OCI-LY7 (cell line): ENCODE measurements at regions not wholly inside any gene's neighbourhood (a gene's known extent, or its start where the extent isn't known, plus 50 kb on each side); places are given as distances from the start of the nearest gene placed in this dataset.

Experiments used
- BruUV-seq: library from RNA; stranded (reverse); fragments of 400-500 nt; replicated peaks from 2 replicates; lab custom pipeline; 2021; lab: Mats Ljungman, UMichigan
- CTCF ChIA-PET: fragments of 300-600 bp; sonication (Branson Sonifier 250); formaldehyde crosslinking; loops from one replicate; lab custom pipeline; 2022; ENCODE audit warnings: antibody characterized with exemption; ENCODE audit not compliant: unreplicated experiment; lab: Charles Lee
- POLR2A ChIA-PET: fragments of 300-600 bp; sonication (Branson Sonifier 250); formaldehyde crosslinking; loops from one replicate; lab custom pipeline; 2022; ENCODE audit warnings: antibody characterized with exemption; lab: Charles Lee
- DNase-seq: peaks from one replicate; pipeline ENCODE4 v3.0.0-alpha.2; 2015; ENCODE audit warnings: low spot score
- H2AFZ ChIP-seq: fragments of 200-600 bp; sonication (generic), shearing (Covaris generic); 2 replicates; pipeline ENCODE4 v1.6.1; 2014; ENCODE audit warnings: mild to moderate bottlenecking, antibody characterized with exemption, low read length, moderate library complexity
- H3K27ac ChIP-seq: fragments of 200-600 bp; sonication (generic); 2 replicates; pipeline ENCODE4 v1.5.1; 2014; ENCODE audit warnings: mixed run types, low read depth, mild to moderate bottlenecking, moderate library complexity, low read length, inconsistent platforms; ENCODE audit not compliant: poor library complexity, severe bottlenecking
- H3K36me3 ChIP-seq: fragments of 200-600 bp; sonication (generic); 2 replicates; pipeline ENCODE4 v1.6.1; 2014; ENCODE audit warnings: mild to moderate bottlenecking, antibody characterized with exemption, low read length, moderate library complexity, mixed read lengths; ENCODE audit not compliant: insufficient read depth
- H3K4me1 ChIP-seq: fragments of 200-600 bp; sonication (generic); 2 replicates; pipeline ENCODE4 v1.5.1; 2014; ENCODE audit warnings: mild to moderate bottlenecking, low read length; ENCODE audit not compliant: insufficient read depth, poor library complexity, severe bottlenecking
- H3K4me2 ChIP-seq: fragments of 200-600 bp; sonication (generic); 2 replicates; pipeline ENCODE4 v1.6.1; 2014; ENCODE audit warnings: mild to moderate bottlenecking, low read length
- H3K4me3 ChIP-seq: fragments of 200-600 bp; sonication (generic); 2 replicates; pipeline ENCODE4 v1.5.1; 2014; ENCODE audit warnings: mild to moderate bottlenecking, low read depth, low read length; ENCODE audit not compliant: poor library complexity, severe bottlenecking
- H3K79me2 ChIP-seq: fragments of 200-600 bp; sonication (generic); 2 replicates; pipeline ENCODE4 v1.6.1; 2016; ENCODE audit warnings: low read depth, mild to moderate bottlenecking, low read length, moderate library complexity, mixed read lengths; ENCODE audit not compliant: insufficient read depth
- H3K9me2 ChIP-seq: fragments of 200-600 bp; sonication (generic); 2 replicates; pipeline ENCODE4 v1.6.1; 2016; ENCODE audit warnings: mild to moderate bottlenecking, low read length, mixed read lengths; ENCODE audit not compliant: insufficient read depth
- H3K9me3 ChIP-seq: fragments of 200-600 bp; sonication (generic); 2 replicates; pipeline ENCODE4 v1.6.1; 2014; ENCODE audit warnings: mild to moderate bottlenecking, mixed run types, low read length, mixed read lengths
- H4K20me1 ChIP-seq: fragments of 200-600 bp; sonication (generic); 2 replicates; pipeline ENCODE4 v1.6.1; 2014; ENCODE audit warnings: mild to moderate bottlenecking, antibody characterized with exemption, low read length, moderate library complexity, mixed read lengths; ENCODE audit not compliant: insufficient read depth
- EZH2phosphoT487 ChIP-seq: fragments of 200-600 bp; sonication (generic); IDR thresholded peaks from 2 replicates; pipeline ENCODE4 v1.6.1; 2018; ENCODE audit warnings: low read depth, borderline replicate concordance, mild to moderate bottlenecking, mixed run types, antibody characterized with exemption, low read length, moderate library complexity, mixed read lengths
- intact Hi-C: fragments of 100-400 bp; cut with micrococcal nuclease; formaldehyde crosslinking; loops from one replicate; pipeline ENCODE4 v1.10.0; 2022; ENCODE audit not compliant: unreplicated experiment
- TF ChIP-seq, protein P1 (sequence below): fragments of 200-600 bp; sonication (generic); conservative IDR thresholded peaks from 2 replicates; pipeline ENCODE4 v1.5.1; 2014; ENCODE audit warnings: mild to moderate bottlenecking, antibody characterized with exemption, low read length, moderate library complexity, mixed read lengths

DNA sequence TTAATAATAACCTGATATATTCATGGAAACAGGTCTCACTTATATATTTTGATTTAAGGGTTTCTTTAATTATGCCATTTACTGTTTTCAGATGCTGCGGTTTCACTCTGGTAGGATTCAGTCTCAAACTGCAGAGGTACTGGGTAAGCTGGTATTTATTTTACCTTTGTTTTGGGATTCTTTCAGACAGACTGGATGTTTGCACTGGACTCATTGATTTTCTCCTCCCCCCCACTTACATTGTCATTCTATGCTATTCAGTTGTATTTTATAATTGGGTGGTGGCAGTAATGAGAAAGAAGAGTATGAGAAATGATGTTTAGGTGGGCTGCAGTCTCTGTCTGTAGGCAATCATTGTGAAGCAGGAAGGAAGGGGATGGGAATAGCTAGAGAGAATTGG is 155.6 kb downstream of the AQP4 start:
- TF ChIP-seq, protein P1, sequence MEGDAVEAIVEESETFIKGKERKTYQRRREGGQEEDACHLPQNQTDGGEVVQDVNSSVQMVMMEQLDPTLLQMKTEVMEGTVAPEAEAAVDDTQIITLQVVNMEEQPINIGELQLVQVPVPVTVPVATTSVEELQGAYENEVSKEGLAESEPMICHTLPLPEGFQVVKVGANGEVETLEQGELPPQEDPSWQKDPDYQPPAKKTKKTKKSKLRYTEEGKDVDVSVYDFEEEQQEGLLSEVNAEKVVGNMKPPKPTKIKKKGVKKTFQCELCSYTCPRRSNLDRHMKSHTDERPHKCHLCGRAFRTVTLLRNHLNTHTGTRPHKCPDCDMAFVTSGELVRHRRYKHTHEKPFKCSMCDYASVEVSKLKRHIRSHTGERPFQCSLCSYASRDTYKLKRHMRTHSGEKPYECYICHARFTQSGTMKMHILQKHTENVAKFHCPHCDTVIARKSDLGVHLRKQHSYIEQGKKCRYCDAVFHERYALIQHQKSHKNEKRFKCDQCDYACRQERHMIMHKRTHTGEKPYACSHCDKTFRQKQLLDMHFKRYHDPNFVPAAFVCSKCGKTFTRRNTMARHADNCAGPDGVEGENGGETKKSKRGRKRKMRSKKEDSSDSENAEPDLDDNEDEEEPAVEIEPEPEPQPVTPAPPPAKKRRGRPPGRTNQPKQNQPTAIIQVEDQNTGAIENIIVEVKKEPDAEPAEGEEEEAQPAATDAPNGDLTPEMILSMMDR, result no peak
- no peak for TF ChIP-seq EZH2phosphoT487
- no peaks in the 10 kb centered on the region for H3K9me3 ChIP-seq
- H3K27ac ChIP-seq, result no peak overlapping the region
- H3K79me2 ChIP-seq, result no peaks in the 10 kb centered on the region
- CTCF ChIA-PET, result no interaction called here
- H2AFZ ChIP-seq, result no peak overlapping the region
- no peaks in the 10 kb centered on the region for H3K4me1 ChIP-seq
- POLR2A ChIA-PET, result interaction anchor here (0.6 to 0.7 kb wide), 2 partner anchors 13 to 811 kb away, joined by 3 read pairs; no protein-coding TSS in a partner anchor
- intact Hi-C loops, result no loop called here
- H3K4me2 ChIP-seq, result no peak overlapping the region
- no peak overlapping the region for H3K4me3 ChIP-seq
- H3K9me2 ChIP-seq, result no peaks in the 10 kb centered on the region
- no peaks in the 10 kb centered on the region for H4K20me1 ChIP-seq
- no peaks in the 10 kb centered on the region for H3K36me3 ChIP-seq
- DNase-seq, result no peak
- no TSS peak for BruUV-seq

DNA sequence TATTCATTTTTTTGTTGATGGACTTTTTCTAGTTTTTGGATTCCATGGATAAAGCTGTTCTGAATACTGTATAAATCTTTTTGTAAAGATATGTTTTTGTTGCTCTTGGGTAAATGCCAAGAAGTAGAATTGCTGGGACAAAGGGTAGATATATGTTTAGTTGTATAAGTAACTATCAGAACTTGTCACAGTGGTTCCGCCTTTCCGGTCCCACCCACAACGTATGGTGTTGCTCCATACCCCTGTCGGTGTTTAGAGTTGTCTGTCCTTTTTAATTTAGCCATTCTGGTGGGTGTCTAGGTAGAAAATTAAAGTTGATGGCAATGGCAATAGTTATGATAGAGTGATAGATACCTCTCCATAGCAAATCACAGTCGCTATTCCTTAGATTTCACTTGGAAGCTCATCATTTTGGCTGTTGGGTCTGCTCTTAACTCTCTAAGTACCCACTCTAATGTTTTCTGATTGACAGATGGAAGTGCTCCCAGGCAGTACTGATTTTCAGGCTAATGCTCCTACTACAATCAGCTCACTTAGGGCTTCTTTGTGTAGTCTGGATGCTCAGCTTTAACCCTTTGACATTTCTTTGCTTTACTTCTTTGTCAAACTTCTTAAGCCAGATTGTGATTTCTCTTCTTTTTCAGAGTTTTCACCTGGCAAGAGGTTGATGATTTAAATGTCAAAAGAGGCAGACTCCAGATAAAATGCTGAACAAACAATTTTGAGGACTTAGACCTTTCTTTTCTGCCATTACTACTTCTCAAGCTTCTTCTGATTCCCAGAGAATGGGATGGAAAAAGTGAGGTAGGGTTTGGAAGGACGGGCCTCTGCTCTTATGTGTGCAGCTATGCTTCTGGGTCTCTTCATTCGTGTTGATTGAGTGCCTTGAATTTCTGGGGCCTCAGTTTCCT is 156.4 kb downstream of the AQP4 start:
- TF ChIP-seq EZH2phosphoT487, result no peak
- TF ChIP-seq, protein P1, result no peak
- BruUV-seq, result no TSS peak
- Histone ChIP-seq H3K79me2 (no peaks in the 10 kb centered on the region), H3K4me1 (no peaks in the 10 kb centered on the region), H4K20me1 (no peaks in the 10 kb centered on the region), H3K4me3 (no peak overlapping the region), H3K9me2 (no peaks in the 10 kb centered on the region), H3K27ac (no peak overlapping the region), H3K36me3 (no peaks in the 10 kb centered on the region), H3K4me2 (no peak overlapping the region), H2AFZ (no peak overlapping the region), H3K9me3 (no peaks in the 10 kb centered on the region)
- intact Hi-C loops, result no loop called here
- POLR2A ChIA-PET, result interaction anchor here (0.6 to 0.8 kb wide), 3 partner anchors 231 to 810 kb away, joined by 3 read pairs; no protein-coding TSS in a partner anchor
- CTCF ChIA-PET, result no interaction called here
- no peak for DNase-seq

DNA sequence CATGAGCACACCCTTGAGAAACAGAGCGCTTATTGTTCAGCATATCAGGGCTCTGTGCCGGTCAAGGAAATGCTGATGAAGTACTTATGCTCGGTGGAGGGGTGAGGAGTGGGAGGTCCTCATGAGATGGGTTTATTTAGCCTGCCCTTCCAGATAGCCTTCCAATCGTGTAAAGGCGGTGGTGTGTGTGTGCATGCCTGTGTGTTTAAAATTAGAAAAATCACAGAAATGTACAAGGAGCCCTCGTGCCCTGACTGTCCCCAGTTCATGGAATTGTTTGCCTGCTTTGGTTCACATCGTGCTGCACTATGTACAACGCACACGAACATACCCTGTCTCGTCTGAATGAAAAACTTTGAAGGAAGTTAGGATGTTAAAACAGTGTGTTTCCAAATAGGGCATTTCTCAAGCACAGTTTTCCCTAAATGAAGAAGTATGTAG is 158.6 kb downstream of the AQP4 start:
- intact Hi-C loops, result no loop called here

More for the DNA sequence above, 158.6 kb downstream of the AQP4 start:
- H4K20me1 ChIP-seq, result no peaks in the 10 kb centered on the region
- H2AFZ ChIP-seq, result no peak overlapping the region
- no peaks in the 10 kb centered on the region for H3K79me2 ChIP-seq
- DNase-seq, result no peak
- no peak overlapping the region for H3K27ac ChIP-seq
- H3K4me2 ChIP-seq, result no peak overlapping the region
- no peaks in the 10 kb centered on the region for H3K9me2 ChIP-seq
- H3K4me3 ChIP-seq, result no peak overlapping the region
- H3K36me3 ChIP-seq, result no peaks in the 10 kb centered on the region
- H3K4me1 ChIP-seq, result no peaks in the 10 kb centered on the region
- no TSS peak for BruUV-seq
- CTCF ChIA-PET, result no interaction called here
- H3K9me3 ChIP-seq, result no peaks in the 10 kb centered on the region
- POLR2A ChIA-PET, result no interaction called here
- no peak for TF ChIP-seq EZH2phosphoT487
- TF ChIP-seq, protein P1, result no peak
